Coronary artery (tissue), 2 donors: ENCODE measurements at regions not wholly inside any gene's neighbourhood (a gene's known extent, or its start where the extent isn't known, plus 50 kb on each side); places are given as distances from the start of the nearest gene placed in this dataset.

Experiments
- DNase-seq: peaks from one replicate; pipeline ENCODE4 v3.0.0-alpha.2; 2017; ENCODE audit warnings: low spot score
- H3K27ac ChIP-seq, 2 donors: fragments of 200-600 bp; sonication (generic); one replicate each; pipeline ENCODE4 v1.5.1; 2016 to 2019
- H3K4me3 ChIP-seq: fragments of 200-600 bp; sonication (generic); 2 replicates; pipeline ENCODE4 v1.5.1; 2016; ENCODE audit warnings: mild to moderate bottlenecking, moderate library complexity
- CTCF ChIP-seq: fragments of 200-600 bp; sonication (generic); IDR thresholded peaks from one replicate; pipeline ENCODE4 v1.5.1; 2019; ENCODE audit warnings: antibody characterized with exemption

- no peak for DNase-seq
- H3K27ac ChIP-seq, result no peak overlapping the region
- no peak for TF ChIP-seq CTCF
- H3K4me3 ChIP-seq, result no peak overlapping the region
These were observed 266.6 kb upstream of the SIX2 start for GRCh38 chr2:45275806-45276205.

- TF ChIP-seq CTCF, result no peak
- Histone ChIP-seq H3K27ac (no peak overlapping the region), H3K4me3 (no peak overlapping the region)
- no peak for DNase-seq
These were observed 266.1 kb upstream of the SIX2 start for GRCh38 chr2:45275242-45275805.

GRCh38 chr2:45274250-45274926 lies 265.1 kb upstream of the SIX2 start:
- no peak overlapping the region for H3K4me3 ChIP-seq
- no peak overlapping the region for H3K27ac ChIP-seq
- no peak for TF ChIP-seq CTCF
- DNase-seq, result no peak

- no peak for TF ChIP-seq CTCF
- no peak overlapping the region for H3K4me3 ChIP-seq
- DNase-seq, result no peak
- H3K27ac ChIP-seq, result no peak overlapping the region
These were observed 264.4 kb upstream of the SIX2 start for GRCh38 chr2:45273412-45274249.

- no peak for TF ChIP-seq CTCF
- Histone ChIP-seq H3K4me3 (no peak overlapping the region), H3K27ac (no peak overlapping the region)
- DNase-seq, result no peak
These were observed 263.5 kb upstream of the SIX2 start for GRCh38 chr2:45272549-45273265.

- no peak for TF ChIP-seq CTCF
- no peak overlapping the region for H3K4me3 ChIP-seq
- no peak overlapping the region for H3K27ac ChIP-seq
- DNase-seq, result no peak
These were observed 260.0 kb upstream of the SIX2 start for GRCh38 chr2:45269149-45269793.
